Activated CD8-positive, alpha-beta T cell treated with anti-CD3 and anti-CD28 coated beads for 36 hours (primary cell): ENCODE measurements at regions not wholly inside any gene's neighbourhood (a gene's known extent, or its start where the extent isn't known, plus 50 kb on each side); places are given as distances from the start of the nearest gene placed in this dataset.

Source experiments
- ATAC-seq: fragments of 200-7000 bp; cut with Tn5 transposase; one replicate; pipeline ENCODE4 v1.10.0; 2021; ENCODE audit warnings: mild to moderate bottlenecking, moderate library complexity
- CTCF ChIA-PET: fragments of 350-600 bp; sonication (Branson Sonifier 250); formaldehyde crosslinking; loops from one replicate; lab custom pipeline; 2021; ENCODE audit warnings: antibody characterized with exemption; lab: Charles Lee
- POLR2A ChIA-PET: fragments of 350-600 bp; sonication (Branson Sonifier 250); formaldehyde crosslinking; loops from one replicate; lab custom pipeline; 2021; ENCODE audit warnings: antibody characterized with exemption; lab: Charles Lee
- DNase-seq: peaks from one replicate; pipeline ENCODE4 v3.0.0-alpha.2; 2020
- H3K27ac Mint-ChIP-seq: one replicate; pipeline ENCODE4 v1.8.0; 2021; ENCODE audit warnings: mild to moderate bottlenecking, mixed read lengths
- H3K27me3 Mint-ChIP-seq: one replicate; pipeline ENCODE4 v1.8.0; 2021; ENCODE audit warnings: mixed read lengths
- H3K36me3 Mint-ChIP-seq: one replicate; pipeline ENCODE4 v1.8.0; 2021; ENCODE audit warnings: low read depth, mixed read lengths
- H3K4me1 Mint-ChIP-seq: one replicate; pipeline ENCODE4 v1.8.0; 2021; ENCODE audit warnings: low read depth, mixed read lengths
- H3K4me3 Mint-ChIP-seq: one replicate; pipeline ENCODE4 v1.8.0; 2021; ENCODE audit warnings: mild to moderate bottlenecking, moderate library complexity, mixed read lengths
- H3K9me3 Mint-ChIP-seq: one replicate; pipeline ENCODE4 v1.8.0; 2021; ENCODE audit warnings: mixed read lengths
- CTCF ChIP-seq: fragments of 200-600 bp; IDR thresholded peaks from one replicate; pipeline ENCODE4 v1.8.0; 2022; ENCODE audit warnings: antibody characterized with exemption, mild to moderate bottlenecking
- intact Hi-C: fragments of 100-400 bp; cut with micrococcal nuclease; formaldehyde crosslinking; loops from one replicate; pipeline ENCODE4 v1.10.0; 2022

GRCh38 chrX:1925053-1925481, 310.2 kb downstream of the ASMT start:
- no peak for TF ChIP-seq CTCF
- ChIA-PET CTCF (no interaction called here), POLR2A (no interaction called here)
- intact Hi-C loops: no loop called here
- DNase-seq: no peak
- Mint-ChIP-seq H3K4me1 (no peaks in the 10 kb centered on the region), H3K36me3 (no peaks in the 10 kb centered on the region), H3K9me3 (no peaks in the 10 kb centered on the region), H3K4me3 (no peak overlapping the region), H3K27me3 (peaks cover 6% of the 10 kb centered on the region), H3K27ac (no peak overlapping the region)
- no peak for ATAC-seq

DNA sequence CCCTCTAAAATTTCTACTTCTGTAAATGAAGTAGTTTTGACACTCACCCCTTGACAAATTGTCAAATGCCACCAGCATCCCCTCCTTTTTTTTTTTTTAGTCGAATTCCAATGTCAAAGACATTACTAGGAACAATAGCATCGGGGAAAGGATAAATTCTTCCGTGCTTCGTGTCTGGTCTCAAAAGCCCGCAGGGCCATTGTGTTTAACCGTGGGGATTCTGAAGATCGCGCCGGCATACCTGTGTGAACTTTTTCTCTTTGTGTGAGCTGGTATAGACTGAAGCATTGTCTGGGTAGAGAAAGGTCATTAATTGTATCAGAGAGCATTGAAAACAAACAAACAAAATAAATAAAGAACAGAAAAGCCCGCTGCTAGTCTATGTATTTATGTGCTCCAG, 313.9 kb downstream of the ASMT start:
- DNase-seq: no peak
- Mint-ChIP-seq H3K4me1 (no peaks in the 10 kb centered on the region), H3K36me3 (no peaks in the 10 kb centered on the region), H3K27me3 (peaks cover 6% of the 10 kb centered on the region), H3K4me3 (no peak overlapping the region), H3K9me3 (no peaks in the 10 kb centered on the region), H3K27ac (no peak overlapping the region)
- no peak for TF ChIP-seq CTCF
- CTCF ChIA-PET: no interaction called here
- intact Hi-C loops: no loop called here
- POLR2A ChIA-PET: no interaction called here
- ATAC-seq: no peak

GRCh38 chrX:1932231-1932630, 317.4 kb downstream of the ASMT start:
- no peaks in the 10 kb centered on the region for H3K9me3 Mint-ChIP-seq
- TF ChIP-seq CTCF: no peak
- no peak overlapping the region for H3K4me3 Mint-ChIP-seq
- H3K27me3 Mint-ChIP-seq: no peaks in the 10 kb centered on the region
- CTCF ChIA-PET: no interaction called here
- POLR2A ChIA-PET: no interaction called here
- intact Hi-C loops: no loop called here
- no peaks in the 10 kb centered on the region for H3K4me1 Mint-ChIP-seq
- H3K36me3 Mint-ChIP-seq: no peaks in the 10 kb centered on the region
- no peak overlapping the region for H3K27ac Mint-ChIP-seq
- ATAC-seq: no peak
- DNase-seq: no peak

DNA sequence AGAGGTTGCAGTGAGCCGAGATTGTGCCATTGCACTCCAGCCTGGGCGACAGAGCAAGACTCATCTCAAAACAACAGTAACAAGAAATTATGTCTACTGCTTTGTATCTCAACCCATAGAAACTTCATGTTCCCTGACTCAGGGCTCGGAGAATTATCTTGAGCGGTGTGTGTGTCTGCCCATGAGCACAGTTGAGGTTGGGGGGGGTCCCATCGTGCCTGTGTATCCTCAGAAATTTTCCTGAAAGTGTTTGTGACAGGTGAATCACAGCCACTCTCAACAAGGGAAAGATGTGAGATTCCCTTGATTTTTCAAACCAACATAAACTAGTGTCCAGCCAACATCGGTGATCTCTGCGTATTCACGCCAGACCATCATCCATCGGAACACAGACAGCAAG, 319.1 kb downstream of the ASMT start:
- Mint-ChIP-seq H3K36me3 (no peaks in the 10 kb centered on the region), H3K27ac (no peak overlapping the region), H3K4me3 (no peak overlapping the region), H3K4me1 (peaks cover 2% of the 10 kb centered on the region), H3K27me3 (no peaks in the 10 kb centered on the region), H3K9me3 (peaks cover 8% of the 10 kb centered on the region)
- ChIA-PET POLR2A (no interaction called here), CTCF (no interaction called here)
- no peak for ATAC-seq
- no peak for TF ChIP-seq CTCF
- no peak for DNase-seq
- intact Hi-C loops: no loop called here

DNA sequence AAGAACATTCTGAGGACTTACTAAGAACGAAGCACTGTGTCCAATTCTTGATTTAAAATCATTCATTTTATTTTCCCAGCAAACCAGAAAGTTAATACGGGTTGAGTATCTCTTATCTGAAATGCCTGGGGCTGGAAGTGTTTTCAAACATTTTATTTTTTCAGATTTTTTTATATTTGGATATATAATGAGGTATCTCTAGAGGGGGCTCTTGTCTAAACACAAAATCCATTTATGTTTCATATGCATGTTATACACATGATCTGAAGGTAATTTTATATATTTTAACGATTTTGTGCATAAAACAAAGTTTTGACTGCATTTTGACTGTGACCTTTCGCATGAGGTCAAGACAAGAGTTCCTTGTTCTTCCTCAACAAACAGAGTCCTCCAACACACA, 320.9 kb downstream of the ASMT start:
- peaks cover 13% of the 10 kb centered on the region for H3K9me3 Mint-ChIP-seq
- POLR2A ChIA-PET: no interaction called here
- no peaks in the 10 kb centered on the region for H3K27me3 Mint-ChIP-seq
- ATAC-seq (no peak), DNase-seq (no peak)
- peaks cover 2% of the 10 kb centered on the region for H3K4me1 Mint-ChIP-seq
- no peaks in the 10 kb centered on the region for H3K36me3 Mint-ChIP-seq
- no peak overlapping the region for H3K27ac Mint-ChIP-seq
- CTCF ChIA-PET: no interaction called here
- intact Hi-C loops: no loop called here
- TF ChIP-seq CTCF: no peak
- no peak overlapping the region for H3K4me3 Mint-ChIP-seq
